Activated CD8-positive, alpha-beta memory T cell treated with anti-CD3 and anti-CD28 coated beads for 36 hours (primary cell): ENCODE measurements at regions not wholly inside any gene's neighbourhood (a gene's known extent, or its start where the extent isn't known, plus 50 kb on each side); places are given as distances from the start of the nearest gene placed in this dataset.

ENCODE experiments used
- CTCF ChIA-PET: fragments of 350-600 bp; sonication (Branson Sonifier 250); formaldehyde crosslinking; loops from one replicate; lab custom pipeline; 2021; ENCODE audit warnings: antibody characterized with exemption; lab: Charles Lee
- POLR2A ChIA-PET: fragments of 350-600 bp; sonication (Branson Sonifier 250); formaldehyde crosslinking; loops from one replicate; lab custom pipeline; 2021; ENCODE audit warnings: antibody characterized with exemption; lab: Charles Lee

DNA sequence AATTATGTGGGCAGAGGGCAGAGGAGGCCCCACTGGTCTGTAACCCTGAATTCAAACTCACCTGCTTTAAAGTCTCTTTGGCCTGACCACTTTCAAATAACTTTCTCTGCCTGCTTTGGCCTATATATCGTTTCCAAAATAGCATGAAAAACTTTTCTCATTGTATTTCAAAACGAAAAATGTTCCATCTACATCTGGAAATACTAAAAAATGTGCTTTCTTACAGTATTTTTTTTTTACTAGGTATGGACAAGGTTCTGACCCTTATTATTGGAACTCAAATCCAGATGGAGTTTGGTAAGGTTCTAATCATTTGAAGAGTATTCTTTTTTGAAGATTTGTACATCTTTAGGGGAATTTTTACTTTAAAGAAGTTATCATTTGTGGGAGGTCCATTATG, 241.9 kb downstream of the PAX1 start:
- CTCF ChIA-PET, result no interaction called here
- POLR2A ChIA-PET, result no interaction called here

GRCh38 chr20:21944227-21944626, 238.8 kb downstream of the PAX1 start:
- ChIA-PET CTCF (no interaction called here), POLR2A (no interaction called here)

DNA sequence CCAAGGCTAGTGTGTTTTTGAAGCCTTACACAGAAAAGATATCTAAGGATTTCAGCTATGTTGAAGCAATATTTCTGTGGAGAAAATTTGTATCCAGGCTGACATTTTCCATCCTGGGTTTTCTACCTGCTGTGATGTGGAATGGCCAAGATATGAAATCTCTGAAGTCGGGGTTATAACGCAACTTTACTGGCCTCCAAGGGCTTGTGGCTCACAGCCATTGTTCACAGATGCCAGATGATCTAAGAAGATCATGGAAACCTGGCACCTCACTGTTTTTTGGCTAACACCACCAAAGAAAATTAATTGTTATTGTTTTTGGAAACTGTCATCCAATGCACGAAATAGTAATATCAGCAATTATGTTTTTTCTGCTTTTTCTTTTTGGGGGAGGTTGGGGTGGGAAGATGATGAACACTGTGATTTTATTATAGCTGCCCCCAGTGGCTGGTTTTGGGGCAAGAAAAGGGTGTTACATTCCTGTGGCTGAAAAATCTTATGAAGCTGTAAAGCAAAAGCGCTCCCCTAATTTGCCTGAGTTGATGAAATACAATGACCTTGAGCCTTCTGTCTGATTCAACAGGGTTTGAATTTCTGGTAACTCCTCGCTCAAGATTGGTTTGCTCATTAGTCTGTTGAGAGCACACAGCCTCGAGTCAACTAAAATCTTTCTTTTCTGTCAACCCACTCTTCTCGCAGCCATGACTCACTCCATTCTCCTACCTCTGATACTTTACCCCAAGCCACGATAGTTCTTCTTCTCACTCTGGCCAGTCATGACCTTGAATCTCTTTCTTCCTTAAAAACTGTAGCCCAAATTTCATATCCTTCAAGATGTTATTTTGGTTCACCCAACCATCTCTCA, 236.7 kb downstream of the PAX1 start:
- ChIA-PET CTCF (no interaction called here), POLR2A (no interaction called here)

DNA sequence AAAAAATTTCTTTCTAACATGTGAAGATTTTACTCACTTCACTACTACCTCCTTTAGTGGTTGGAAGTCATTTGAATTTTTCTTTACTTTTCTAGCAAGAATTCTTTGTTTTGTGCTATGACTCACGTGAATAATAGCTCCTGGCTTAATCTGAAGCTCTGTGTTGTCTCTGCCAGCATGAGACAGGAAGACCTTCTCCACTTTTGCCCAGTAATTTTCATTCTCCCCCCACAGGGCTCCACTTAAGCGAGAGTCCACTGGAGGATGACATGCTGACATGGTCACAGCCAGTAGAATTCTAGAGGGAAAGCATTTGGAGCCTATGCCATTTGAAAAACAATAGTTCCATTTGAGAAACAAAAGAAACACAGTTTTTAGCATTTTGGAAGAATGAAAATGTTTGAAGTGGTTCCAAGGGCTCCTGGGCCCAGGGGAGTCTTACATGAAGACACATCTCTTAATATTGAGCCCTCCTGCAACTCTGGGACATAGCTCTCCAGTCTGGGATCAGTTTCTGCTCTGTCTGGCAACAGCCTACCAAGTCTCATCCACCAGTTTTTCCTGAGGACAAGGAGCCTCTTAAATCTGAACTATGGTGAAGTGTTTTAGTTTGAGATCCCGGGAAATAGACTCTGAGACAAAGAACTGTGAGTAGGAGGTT, 231.4 kb downstream of the PAX1 start:
- CTCF ChIA-PET, result no interaction called here
- POLR2A ChIA-PET, result no interaction called here

DNA sequence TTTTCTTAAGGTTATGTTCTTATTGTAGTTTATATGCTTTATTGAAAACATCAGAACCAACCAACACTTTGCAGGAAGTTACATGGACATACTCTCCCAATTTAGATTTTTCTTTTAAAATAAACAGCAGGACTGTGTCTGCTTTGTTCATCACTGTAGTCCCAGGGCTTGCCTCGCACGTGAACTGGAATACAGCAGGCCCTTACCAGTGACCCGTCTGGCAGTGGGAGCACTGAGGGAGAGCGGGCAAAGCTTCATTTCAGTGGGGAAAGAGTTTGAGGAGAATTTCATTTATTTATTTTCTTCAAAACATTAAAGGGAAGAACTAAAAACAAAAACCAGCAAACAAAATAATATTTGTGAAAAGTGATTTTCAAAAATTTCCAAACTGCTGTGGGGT, 230.8 kb downstream of the PAX1 start:
- CTCF ChIA-PET, result no interaction called here
- POLR2A ChIA-PET, result no interaction called here

DNA sequence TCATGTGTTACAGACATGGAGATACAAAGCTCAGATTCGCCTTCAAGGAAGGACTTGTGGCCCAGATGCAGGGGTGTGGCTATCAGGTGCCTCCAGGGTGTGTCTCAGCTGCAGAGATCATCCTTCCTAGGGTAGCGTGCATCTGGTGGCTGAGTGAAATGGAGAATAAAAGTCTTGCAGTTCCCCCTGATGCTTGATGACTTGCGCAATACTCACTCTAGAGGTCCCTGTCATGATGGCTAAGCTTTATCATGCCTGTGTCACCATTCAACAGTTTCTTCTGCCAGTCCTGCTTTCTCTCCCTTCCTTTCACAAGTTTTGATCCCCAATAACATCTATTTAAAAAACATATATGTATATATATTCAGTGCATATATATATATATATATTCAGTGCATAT, 228.1 kb downstream of the PAX1 start:
- ChIA-PET CTCF (no interaction called here), POLR2A (no interaction called here)

DNA sequence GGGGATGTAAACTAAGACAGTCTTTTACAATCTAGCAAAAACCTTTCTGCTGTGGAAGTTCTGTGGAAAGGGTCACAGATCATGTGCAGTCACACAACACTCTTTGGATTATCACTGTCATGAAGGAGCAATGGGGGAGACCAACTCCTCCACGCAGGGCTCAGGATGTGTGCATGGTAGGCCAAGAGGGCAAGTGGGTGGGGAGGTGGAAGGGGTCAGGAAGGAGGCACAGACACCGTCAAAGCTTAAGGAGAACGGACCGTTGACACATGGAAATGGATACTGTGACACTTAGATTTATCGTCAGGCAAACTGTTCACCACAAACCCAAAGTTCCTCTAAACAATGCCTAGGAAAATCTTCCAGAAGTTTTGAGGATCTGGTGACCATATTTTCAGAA, 215.8 kb downstream of the PAX1 start:
- ChIA-PET CTCF (no interaction called here), POLR2A (no interaction called here)

GRCh38 chr20:21920211-21920610, 214.7 kb downstream of the PAX1 start:
- ChIA-PET CTCF (no interaction called here), POLR2A (no interaction called here)

DNA sequence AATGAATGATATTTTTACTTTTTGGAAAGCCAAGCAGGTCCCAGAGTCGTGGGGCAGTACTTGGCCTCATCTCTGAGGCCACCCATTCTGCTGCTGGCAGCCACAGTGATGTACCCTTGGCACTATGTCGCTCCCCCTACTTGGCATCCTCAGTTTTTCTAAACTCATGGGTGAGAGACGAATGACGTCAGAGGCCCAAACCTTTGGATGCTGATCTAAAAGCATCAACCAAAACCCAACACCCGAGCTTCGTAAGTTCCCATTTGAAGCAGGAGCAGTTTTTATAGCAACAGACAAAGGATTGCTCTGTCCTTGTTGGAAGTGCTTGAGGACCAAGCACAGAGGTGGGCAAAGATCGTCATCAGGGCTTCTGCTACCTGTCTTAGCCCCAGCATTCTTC, 212.9 kb downstream of the PAX1 start:
- ChIA-PET POLR2A (no interaction called here), CTCF (no interaction called here)

GRCh38 chr20:21902391-21902790, 196.9 kb downstream of the PAX1 start:
- ChIA-PET CTCF (no interaction called here), POLR2A (no interaction called here)

- POLR2A ChIA-PET, result no interaction called here
- CTCF ChIA-PET, result no interaction called here
Measured at GRCh38 chr20:21901470-21902275, 196.2 kb downstream of the PAX1 start.

- ChIA-PET POLR2A (no interaction called here), CTCF (no interaction called here)
Measured at GRCh38 chr20:21900431-21900830, 195.0 kb downstream of the PAX1 start.

GRCh38 chr20:21874921-21875320, 169.5 kb downstream of the PAX1 start:
- CTCF ChIA-PET, result no interaction called here
- POLR2A ChIA-PET, result no interaction called here

DNA sequence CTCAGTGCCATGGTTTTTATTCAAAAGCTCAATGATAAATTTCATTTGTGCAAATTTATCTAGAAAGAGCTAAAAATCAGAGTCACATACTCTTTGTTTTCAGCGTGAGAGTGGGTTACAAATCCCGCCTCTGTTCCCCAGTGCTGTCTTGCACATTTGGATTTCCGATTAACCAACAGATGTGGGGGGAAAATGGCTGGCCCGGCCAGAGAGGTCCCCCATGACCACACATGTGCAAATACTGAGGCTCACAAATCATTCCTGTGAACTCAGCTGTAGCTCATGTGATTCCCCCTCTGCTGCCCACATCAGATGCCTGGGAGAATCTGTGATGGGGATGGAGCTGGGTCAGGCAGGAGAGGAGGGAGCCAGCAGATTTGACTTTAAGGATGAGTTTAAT, 168.7 kb downstream of the PAX1 start:
- POLR2A ChIA-PET, result no interaction called here

GRCh38 chr20:21873291-21873690, 167.8 kb downstream of the PAX1 start:
- CTCF ChIA-PET, result no interaction called here
- POLR2A ChIA-PET, result no interaction called here

More for the DNA sequence above, 168.7 kb downstream of the PAX1 start:
- CTCF ChIA-PET, result no interaction called here

DNA sequence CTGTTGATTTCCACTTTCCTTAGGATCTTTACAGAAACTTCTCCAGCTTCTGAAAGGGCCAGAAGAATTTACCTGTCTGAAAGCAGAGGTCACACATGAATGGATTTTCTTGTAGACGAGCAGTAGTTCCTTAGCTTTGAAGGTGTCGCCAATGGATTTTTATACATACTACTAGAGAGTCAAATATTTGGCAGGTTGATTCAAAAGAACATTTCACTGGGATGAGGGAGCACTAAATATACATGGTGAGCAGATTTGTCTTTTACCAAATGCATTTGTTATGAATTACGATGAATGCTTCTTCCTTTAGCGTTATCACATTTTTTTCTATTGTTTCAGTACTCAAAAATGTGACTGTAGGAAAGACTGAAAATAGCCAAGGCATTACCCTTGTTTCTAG, 162.3 kb downstream of the PAX1 start:
- POLR2A ChIA-PET, result no interaction called here
- CTCF ChIA-PET, result no interaction called here

DNA sequence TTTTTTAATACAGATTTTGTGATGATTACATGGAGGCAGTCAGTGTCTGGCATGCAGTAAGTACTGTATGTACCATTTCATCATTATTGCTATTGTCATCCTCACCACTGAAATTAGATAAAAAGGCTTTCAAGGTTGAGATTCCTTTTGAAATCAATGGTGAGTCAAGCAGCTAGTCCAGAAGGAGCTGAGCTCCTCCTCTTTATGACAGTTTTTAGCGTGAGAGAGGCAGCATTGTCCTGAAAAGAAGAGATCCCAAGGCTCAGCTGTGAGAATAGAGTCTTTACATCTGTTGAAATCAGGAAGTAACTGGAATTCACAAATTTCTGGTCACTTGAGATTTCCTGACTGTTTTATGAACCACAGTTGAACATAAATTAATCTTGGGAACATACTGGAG, 161.9 kb downstream of the PAX1 start:
- ChIA-PET POLR2A (no interaction called here), CTCF (no interaction called here)

- POLR2A ChIA-PET, result no interaction called here
- CTCF ChIA-PET, result no interaction called here
Measured at GRCh38 chr20:21862956-21863355, 157.5 kb downstream of the PAX1 start.

GRCh38 chr20:21862259-21862946, 156.9 kb downstream of the PAX1 start:
- ChIA-PET POLR2A (no interaction called here), CTCF (no interaction called here)

DNA sequence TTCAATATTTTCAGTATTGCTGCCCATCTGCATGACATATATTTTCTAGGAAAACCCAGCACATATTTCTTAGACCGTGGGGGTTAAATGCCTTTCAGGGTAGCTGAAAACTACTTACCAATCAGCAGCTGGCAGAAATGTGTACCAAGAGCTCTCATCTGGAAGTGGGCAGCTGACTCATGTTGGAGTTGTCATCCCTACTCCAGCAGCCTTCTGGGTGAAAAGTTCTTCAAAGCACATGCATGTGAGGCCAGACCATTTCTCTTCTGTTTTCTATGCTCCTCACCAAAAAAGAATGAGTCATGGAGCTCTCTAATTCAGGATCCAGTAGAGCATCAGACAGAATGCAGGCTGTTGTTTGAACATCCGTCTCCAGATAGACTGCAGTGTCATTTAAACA, 135.5 kb downstream of the PAX1 start:
- ChIA-PET POLR2A (no interaction called here), CTCF (no interaction called here)
